Ectodermal cell (in vitro differentiated cells): ENCODE measurements at regions not wholly inside any gene's neighbourhood (a gene's known extent, or its start where the extent isn't known, plus 50 kb on each side); places are given as distances from the start of the nearest gene placed in this dataset.

ENCODE experiments used
- H3K27ac ChIP-seq: 2 replicates; pipeline ENCODE4 v1.7.0; 2013; ENCODE audit warnings: mild to moderate bottlenecking, low read depth, low read length; ENCODE audit not compliant: insufficient read depth, poor library complexity, severe bottlenecking
- H3K27me3 ChIP-seq: 2 replicates; pipeline ENCODE4 v1.7.0; 2013; ENCODE audit warnings: mild to moderate bottlenecking, low read length; ENCODE audit not compliant: insufficient read depth, control insufficient read depth, poor library complexity, severe bottlenecking
- H3K36me3 ChIP-seq: one replicate; pipeline ENCODE4 v1.7.0; 2013; ENCODE audit warnings: low read length; ENCODE audit not compliant: control insufficient read depth, insufficient read depth
- H3K4me1 ChIP-seq: one replicate; pipeline ENCODE4 v1.7.0; 2013; ENCODE audit warnings: low read length; ENCODE audit not compliant: control insufficient read depth, insufficient read depth
- H3K4me3 ChIP-seq: 2 replicates; pipeline ENCODE4 v1.7.0; 2013; ENCODE audit warnings: low read depth, low read length, control low read depth; ENCODE audit not compliant: insufficient read depth
- H3K9me3 ChIP-seq: 2 replicates; pipeline ENCODE4 v1.7.0; 2013; ENCODE audit warnings: mild to moderate bottlenecking, low read length, moderate library complexity; ENCODE audit not compliant: control insufficient read depth
- whole genome bisulfite sequencing, 2 experiments: methylation state at CpG; one replicate each; pipeline ENCODE4 v1.1.7; 2013; ENCODE audit warnings: missing lambda C conversion rate in 2 of 2; 5-methylcytosine and 5-hydroxymethylcytosine counted together

GRCh38 chr11:31910950-31911576 lies 99.9 kb upstream of the PAX6 start:
- Histone ChIP-seq H3K4me1 (no peaks in the 10 kb centered on the region), H3K36me3 (no peaks in the 10 kb centered on the region), H3K27ac (no peak overlapping the region), H3K9me3 (no peaks in the 10 kb centered on the region), H3K4me3 (no peak overlapping the region), H3K27me3 (no peaks in the 10 kb centered on the region)
- WGBS, 2 experiments: 91 to 94% methylated on average over 1 of the region's 1 CpG

DNA sequence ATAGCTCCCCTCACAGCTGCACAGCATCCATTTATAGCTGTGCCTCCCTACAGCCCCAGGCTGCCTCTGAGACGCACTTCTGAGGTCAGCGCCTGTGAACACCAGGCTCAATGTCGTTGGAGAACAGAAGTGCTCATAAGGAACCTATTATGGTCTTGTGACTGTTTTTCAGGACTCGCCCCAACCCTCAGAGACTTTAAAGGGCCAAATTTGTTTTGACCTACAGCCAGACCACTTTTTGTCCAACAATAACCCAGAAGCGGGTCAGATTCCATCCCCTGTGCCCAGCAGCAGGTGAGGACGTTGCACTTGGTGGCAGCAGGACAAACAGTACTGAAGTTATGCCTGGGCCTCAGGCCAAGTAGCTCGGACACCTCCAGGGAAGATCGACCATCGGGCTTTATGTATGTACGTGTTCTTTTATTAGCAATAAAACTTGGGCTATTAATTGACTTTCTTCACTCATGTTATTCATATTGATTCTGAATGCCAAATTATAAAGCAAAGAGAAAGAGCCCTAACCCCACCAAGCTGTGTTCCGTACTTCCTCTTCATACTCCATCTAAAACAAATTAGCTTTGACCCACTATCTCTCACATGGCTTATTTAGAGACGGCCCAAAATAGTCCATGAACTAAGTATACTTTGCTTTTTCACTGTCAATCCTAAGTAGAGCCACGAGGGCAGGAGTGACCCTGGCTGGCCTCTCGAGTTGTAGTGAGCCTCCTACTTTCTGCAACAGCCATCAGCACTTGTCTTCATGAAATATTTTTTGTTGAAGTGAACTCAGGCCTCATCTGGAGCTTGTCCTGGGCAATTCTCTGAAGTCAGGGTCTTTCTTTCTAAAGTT lies 92.3 kb upstream of the PAX6 start:
- no peaks in the 10 kb centered on the region for H3K4me1 ChIP-seq
- H3K4me3 ChIP-seq: no peak overlapping the region
- no peaks in the 10 kb centered on the region for H3K9me3 ChIP-seq
- no peak overlapping the region for H3K27ac ChIP-seq
- 90 to 93% methylated on average over 14 of the region's 14 CpGs for WGBS, 2 experiments
- H3K36me3 ChIP-seq: no peaks in the 10 kb centered on the region
- peaks cover 3% of the 10 kb centered on the region for H3K27me3 ChIP-seq

GRCh38 chr11:31902706-31903105 lies 91.6 kb upstream of the PAX6 start:
- 95 to 96% methylated on average over 5 of the region's 5 CpGs for WGBS, 2 experiments
- Histone ChIP-seq H3K27ac (no peak overlapping the region), H3K27me3 (peaks cover 8% of the 10 kb centered on the region), H3K4me1 (no peaks in the 10 kb centered on the region), H3K36me3 (no peaks in the 10 kb centered on the region), H3K4me3 (no peak overlapping the region), H3K9me3 (no peaks in the 10 kb centered on the region)

- H3K9me3 ChIP-seq: no peaks in the 10 kb centered on the region
- WGBS, 2 experiments: 100% methylated on average over 1 of the region's 1 CpG; no CpG with 5 or more reads in 1 of the 2 experiments
- H3K27me3 ChIP-seq: peaks cover 11% of the 10 kb centered on the region
- H3K27ac ChIP-seq: no peak overlapping the region
- no peaks in the 10 kb centered on the region for H3K36me3 ChIP-seq
- no peak overlapping the region for H3K4me3 ChIP-seq
- no peaks in the 10 kb centered on the region for H3K4me1 ChIP-seq
These were observed 84.8 kb upstream of the PAX6 start for GRCh38 chr11:31895926-31896325.

DNA sequence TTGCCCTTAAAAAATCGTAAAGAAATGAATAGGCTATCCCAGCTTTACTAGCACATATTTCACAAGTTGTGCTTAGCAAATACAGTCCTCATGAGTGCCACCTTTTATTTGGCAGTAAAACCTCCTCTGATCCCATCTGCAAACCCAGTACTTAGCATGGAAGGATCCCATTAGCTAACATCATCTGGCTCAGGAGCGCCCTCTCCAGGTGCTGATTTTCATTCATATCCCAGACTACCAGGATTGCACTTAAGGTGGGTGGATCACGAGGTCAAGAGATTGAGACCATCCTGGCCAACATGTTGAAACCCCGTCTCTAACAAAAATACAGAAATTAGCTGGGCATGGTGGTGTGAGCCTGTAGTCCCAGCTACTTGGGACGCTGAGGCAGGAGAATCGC lies 76.1 kb upstream of the PAX6 start:
- Histone ChIP-seq H3K27me3 (peaks cover 5% of the 10 kb centered on the region), H3K36me3 (no peaks in the 10 kb centered on the region), H3K27ac (no peak overlapping the region), H3K9me3 (no peaks in the 10 kb centered on the region), H3K4me1 (peaks cover 8% of the 10 kb centered on the region), H3K4me3 (no peak overlapping the region)
- WGBS, 2 experiments: 87 to 89% methylated on average over 6 of the region's 6 CpGs

- Histone ChIP-seq H3K27me3 (peaks cover 8% of the 10 kb centered on the region), H3K36me3 (no peaks in the 10 kb centered on the region), H3K4me1 (peaks cover 8% of the 10 kb centered on the region), H3K4me3 (no peak overlapping the region), H3K9me3 (no peaks in the 10 kb centered on the region), H3K27ac (no peak overlapping the region)
- 92 to 95% methylated on average over 2 to 3 of the region's 3 CpGs for WGBS, 2 experiments
These were observed 73.0 kb upstream of the PAX6 start for GRCh38 chr11:31884080-31884479.

DNA sequence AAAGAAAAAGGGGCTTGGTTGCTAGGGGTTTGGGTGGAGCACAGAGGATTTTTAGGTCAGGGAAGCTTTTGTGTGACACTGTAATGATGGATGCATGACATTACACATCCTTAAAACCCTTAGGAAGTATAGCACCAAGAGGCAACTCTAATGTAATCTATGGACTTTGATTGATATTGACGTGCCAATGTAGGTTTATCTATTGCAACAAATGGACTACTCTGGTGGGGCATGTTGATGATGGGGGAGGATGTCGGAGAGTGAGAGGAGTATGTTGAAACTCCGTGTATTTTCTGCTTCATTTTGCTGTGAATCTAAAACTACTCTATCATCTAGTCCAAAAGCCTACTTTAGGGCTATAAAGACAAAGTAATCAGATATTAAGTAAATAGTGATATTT lies 72.3 kb upstream of the PAX6 start:
- Histone ChIP-seq H3K27ac (no peak overlapping the region), H3K27me3 (peaks cover 8% of the 10 kb centered on the region), H3K9me3 (no peaks in the 10 kb centered on the region), H3K4me3 (no peak overlapping the region), H3K4me1 (peaks cover 8% of the 10 kb centered on the region), H3K36me3 (no peaks in the 10 kb centered on the region)
- 88 to 90% methylated on average over 1 to 3 of the region's 3 CpGs for WGBS, 2 experiments

GRCh38 chr11:31882951-31883392 lies 71.8 kb upstream of the PAX6 start:
- Histone ChIP-seq H3K9me3 (no peaks in the 10 kb centered on the region), H3K27ac (no peak overlapping the region), H3K36me3 (no peaks in the 10 kb centered on the region), H3K4me3 (no peak overlapping the region), H3K27me3 (peaks cover 8% of the 10 kb centered on the region), H3K4me1 (peaks cover 8% of the 10 kb centered on the region)
- 15 to 18% methylated on average over 5 of the region's 5 CpGs for WGBS, 2 experiments

GRCh38 chr11:31881825-31882224 lies 70.7 kb upstream of the PAX6 start:
- 85 to 93% methylated on average over 1 to 2 of the region's 2 CpGs for WGBS, 2 experiments

GRCh38 chr11:31879681-31880080 lies 68.6 kb upstream of the PAX6 start:
- 82 to 93% methylated on average over 2 of the region's 2 CpGs for WGBS, 2 experiments
- no peaks in the 10 kb centered on the region for H3K36me3 ChIP-seq
- H3K4me1 ChIP-seq: peaks cover 22% of the 10 kb centered on the region
- no peaks in the 10 kb centered on the region for H3K9me3 ChIP-seq
- no peak overlapping the region for H3K4me3 ChIP-seq
- H3K27ac ChIP-seq: no peak overlapping the region
- peaks cover 3% of the 10 kb centered on the region for H3K27me3 ChIP-seq

More at GRCh38 chr11:31881825-31882224, 70.7 kb upstream of the PAX6 start:
- Histone ChIP-seq H3K27ac (no peak overlapping the region), H3K4me1 (peaks cover 8% of the 10 kb centered on the region), H3K36me3 (no peaks in the 10 kb centered on the region), H3K9me3 (no peaks in the 10 kb centered on the region), H3K4me3 (no peak overlapping the region), H3K27me3 (peaks cover 8% of the 10 kb centered on the region)
